NCI-H128 (cell line): ENCODE measurements at regions not wholly inside any gene's neighbourhood (a gene's known extent, or its start where the extent isn't known, plus 50 kb on each side); places are given as distances from the start of the nearest gene placed in this dataset.

ENCODE experiments used
- DNase-seq: peaks from one replicate; lab custom pipeline; 2025; ENCODE audit not compliant: unreplicated experiment; lab: John Stamatoyannopoulos, UW

- DNase-seq = no peak
Measured at GRCh38 chr20:39107741-39108140, 145.6 kb downstream of the DHX35 start.

GRCh38 chr20:39106791-39107190 lies 144.6 kb downstream of the DHX35 start:
- no peak for DNase-seq

GRCh38 chr20:39105551-39105950 lies 143.4 kb downstream of the DHX35 start:
- no peak for DNase-seq

GRCh38 chr20:39103732-39104131 lies 141.6 kb downstream of the DHX35 start:
- DNase-seq = no peak

- no peak for DNase-seq
Measured at GRCh38 chr20:39103305-39103704, 141.2 kb downstream of the DHX35 start.

- no peak for DNase-seq
Measured at GRCh38 chr20:39101895-39102294, 139.8 kb downstream of the DHX35 start.

GRCh38 chr20:39100691-39101090 lies 138.5 kb downstream of the DHX35 start:
- no peak for DNase-seq

- DNase-seq = no peak
Measured at GRCh38 chr20:39097889-39098288, 135.7 kb downstream of the DHX35 start.

- DNase-seq = no peak
Measured at GRCh38 chr20:39095870-39096269, 133.7 kb downstream of the DHX35 start.

- no peak for DNase-seq
Measured at GRCh38 chr20:39094391-39094790, 132.2 kb downstream of the DHX35 start.

- no peak for DNase-seq
Measured at GRCh38 chr20:39092733-39093410, 130.7 kb downstream of the DHX35 start.

- DNase-seq = no peak
Measured at GRCh38 chr20:39090906-39091305, 128.8 kb downstream of the DHX35 start.

- no peak for DNase-seq
Measured at GRCh38 chr20:39089797-39090196, 127.7 kb downstream of the DHX35 start.
